ENCODE measurements at regions not wholly inside any gene's neighbourhood (a gene's known extent, or its start where the extent isn't known, plus 50 kb on each side); places are given as distances from the start of the nearest gene placed in this dataset.

GRCh38 chr6:159404296-159404695 lies 235.1 kb downstream of the FNDC1 start:
- no peak overlapping the region for H3K27ac ChIP-seq
- no peaks in the 10 kb centered on the region for H3K4me1 ChIP-seq
- H3K27me3 ChIP-seq: no peaks in the 10 kb centered on the region
- TF ChIP-seq POLR2A (IDR thresholded peaks at IDR 0.05): no peak
- TF ChIP-seq EP300 (IDR thresholded peaks at IDR 0.05): no peak
- TF ChIP-seq, protein P1, sequence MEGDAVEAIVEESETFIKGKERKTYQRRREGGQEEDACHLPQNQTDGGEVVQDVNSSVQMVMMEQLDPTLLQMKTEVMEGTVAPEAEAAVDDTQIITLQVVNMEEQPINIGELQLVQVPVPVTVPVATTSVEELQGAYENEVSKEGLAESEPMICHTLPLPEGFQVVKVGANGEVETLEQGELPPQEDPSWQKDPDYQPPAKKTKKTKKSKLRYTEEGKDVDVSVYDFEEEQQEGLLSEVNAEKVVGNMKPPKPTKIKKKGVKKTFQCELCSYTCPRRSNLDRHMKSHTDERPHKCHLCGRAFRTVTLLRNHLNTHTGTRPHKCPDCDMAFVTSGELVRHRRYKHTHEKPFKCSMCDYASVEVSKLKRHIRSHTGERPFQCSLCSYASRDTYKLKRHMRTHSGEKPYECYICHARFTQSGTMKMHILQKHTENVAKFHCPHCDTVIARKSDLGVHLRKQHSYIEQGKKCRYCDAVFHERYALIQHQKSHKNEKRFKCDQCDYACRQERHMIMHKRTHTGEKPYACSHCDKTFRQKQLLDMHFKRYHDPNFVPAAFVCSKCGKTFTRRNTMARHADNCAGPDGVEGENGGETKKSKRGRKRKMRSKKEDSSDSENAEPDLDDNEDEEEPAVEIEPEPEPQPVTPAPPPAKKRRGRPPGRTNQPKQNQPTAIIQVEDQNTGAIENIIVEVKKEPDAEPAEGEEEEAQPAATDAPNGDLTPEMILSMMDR (IDR thresholded peaks at IDR 0.05): no peak
- no peaks in the 10 kb centered on the region for H3K36me3 ChIP-seq
- no peak for DNase-seq (ENCODE audit: low spot score in 2 of 2)
- H3K9me3 ChIP-seq: no peaks in the 10 kb centered on the region
- whole genome bisulfite sequencing, 2 donors: 81 to 90% methylated on average over 2 of the region's 2 CpGs
- H3K4me3 ChIP-seq: no peak overlapping the region

DNA sequence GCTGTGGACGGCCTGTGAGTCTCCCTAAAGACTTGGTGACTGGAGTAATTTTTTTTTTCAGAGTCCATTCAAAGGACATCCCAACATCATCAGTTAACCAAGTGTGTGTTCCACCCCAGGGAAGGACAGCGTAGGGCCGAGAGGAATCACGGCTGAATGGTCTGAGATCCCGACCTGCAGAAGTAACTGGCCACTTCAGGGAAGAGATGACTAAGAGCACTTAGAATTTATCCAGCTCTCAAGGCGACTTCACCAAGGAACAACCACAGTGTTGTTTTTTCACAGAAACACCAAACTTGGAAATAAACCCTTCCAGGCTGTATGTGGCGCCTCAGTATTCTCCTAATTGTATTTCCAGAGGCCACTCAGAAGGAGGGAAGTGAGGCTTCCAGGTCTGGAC lies 231.6 kb downstream of the FNDC1 start:
- TF ChIP-seq, protein P1 (IDR thresholded peaks at IDR 0.05): no peak
- no peak for TF ChIP-seq EP300 (IDR thresholded peaks at IDR 0.05)
- WGBS, 2 donors: 78 to 86% methylated on average over 7 of the region's 7 CpGs
- no peaks in the 10 kb centered on the region for H3K27me3 ChIP-seq
- H3K36me3 ChIP-seq: no peaks in the 10 kb centered on the region
- H3K27ac ChIP-seq: no peak overlapping the region
- H3K9me3 ChIP-seq: no peaks in the 10 kb centered on the region
- no peak overlapping the region for H3K4me3 ChIP-seq
- no peak for DNase-seq (ENCODE audit: low spot score in 2 of 2)
- H3K4me1 ChIP-seq: no peaks in the 10 kb centered on the region

DNA sequence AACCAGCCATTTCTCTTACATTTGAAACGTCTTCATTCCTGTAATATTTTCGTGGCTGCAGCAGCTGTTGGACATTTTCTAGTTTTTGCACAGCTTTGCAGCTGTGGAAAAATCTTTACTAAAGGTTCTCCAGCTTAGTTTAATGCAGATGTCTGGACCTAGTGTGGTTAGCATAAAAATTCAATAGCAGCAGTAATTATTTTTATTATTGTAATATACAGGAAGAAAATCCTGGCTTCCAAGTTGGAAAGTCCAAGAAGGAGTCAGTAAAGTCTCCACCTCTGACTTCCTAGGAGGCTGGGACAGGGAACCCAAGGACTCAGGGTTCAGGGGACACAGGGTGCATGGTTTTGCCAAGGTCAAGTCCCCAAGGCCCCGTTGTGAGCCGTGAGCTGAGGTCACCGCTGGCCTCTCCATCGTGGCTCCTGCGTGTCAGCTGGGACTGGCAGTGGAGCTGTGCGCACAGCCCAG lies 230.6 kb downstream of the FNDC1 start:
- no peak for TF ChIP-seq POLR2A (IDR thresholded peaks at IDR 0.05)
- TF ChIP-seq, protein P1 (IDR thresholded peaks at IDR 0.05): no peak
- no peak for TF ChIP-seq EP300 (IDR thresholded peaks at IDR 0.05)

DNA sequence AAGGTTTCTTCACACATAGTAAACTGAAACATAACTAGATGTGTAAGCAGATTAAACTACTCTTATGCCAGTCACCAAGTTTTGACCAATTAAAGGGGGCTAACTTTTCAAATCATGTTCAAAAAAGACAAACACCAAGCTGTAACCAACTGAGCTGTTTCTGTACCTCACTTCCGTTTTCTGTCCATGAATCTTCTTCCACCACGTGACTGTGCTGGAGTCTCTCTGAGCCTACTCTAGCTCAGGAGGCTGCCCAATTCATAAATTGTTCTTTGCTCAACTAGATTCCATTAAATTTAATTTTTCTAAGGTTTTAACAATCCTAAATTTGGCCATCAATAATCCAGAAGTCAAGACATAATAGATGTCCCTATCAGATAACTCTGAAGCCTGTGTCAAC lies 229.4 kb downstream of the FNDC1 start:
- Histone ChIP-seq H3K27ac (no peak overlapping the region), H3K4me3 (no peak overlapping the region), H3K36me3 (no peaks in the 10 kb centered on the region), H3K9me3 (no peaks in the 10 kb centered on the region), H3K4me1 (no peaks in the 10 kb centered on the region), H3K27me3 (no peaks in the 10 kb centered on the region)
- TF ChIP-seq, protein P1 (IDR thresholded peaks at IDR 0.05): no peak
- TF ChIP-seq POLR2A (IDR thresholded peaks at IDR 0.05) (no peak), EP300 (IDR thresholded peaks at IDR 0.05) (no peak)
- DNase-seq (ENCODE audit: low spot score in 2 of 2): no peak
- 86 to 94% methylated on average over 2 of the region's 2 CpGs for WGBS, 2 donors

More for the DNA sequence above, 230.6 kb downstream of the FNDC1 start:
- 47 to 51% methylated on average over 8 of the region's 8 CpGs for WGBS, 2 donors
- Histone ChIP-seq H3K4me3 (no peak overlapping the region), H3K4me1 (no peaks in the 10 kb centered on the region), H3K27me3 (no peaks in the 10 kb centered on the region), H3K9me3 (no peaks in the 10 kb centered on the region), H3K36me3 (no peaks in the 10 kb centered on the region), H3K27ac (no peak overlapping the region)
- peak in 1 of 2 donors; percentile 24 for DNase-seq (ENCODE audit: low spot score in 2 of 2)

- Histone ChIP-seq H3K4me1 (no peaks in the 10 kb centered on the region), H3K27ac (no peak overlapping the region), H3K27me3 (no peaks in the 10 kb centered on the region), H3K36me3 (no peaks in the 10 kb centered on the region), H3K9me3 (no peaks in the 10 kb centered on the region), H3K4me3 (no peak overlapping the region)
- DNase-seq (ENCODE audit: low spot score in 2 of 2): no peak
- TF ChIP-seq POLR2A (IDR thresholded peaks at IDR 0.05) (no peak), EP300 (IDR thresholded peaks at IDR 0.05) (no peak)
- TF ChIP-seq, protein P1 (IDR thresholded peaks at IDR 0.05): no peak
These were observed 228.6 kb downstream of the FNDC1 start for GRCh38 chr6:159397753-159398152.

Measured in tibial nerve (tissue), 4 donors.